Iris pigment epithelial cell (primary cell): ENCODE measurements at regions not wholly inside any gene's neighbourhood (a gene's known extent, or its start where the extent isn't known, plus 50 kb on each side); places are given as distances from the start of the nearest gene placed in this dataset.
A peak's percentile ranks its signal among the peaks of the same experiment; 100 is the strongest.

ENCODE experiments used
- DNase-seq: peaks from one replicate; pipeline ENCODE4 v3.0.0-alpha.2; 2011; ENCODE audit warnings: low read depth

- no peak for DNase-seq
Observed at GRCh38 chr18:77990131-77990530, 740.5 kb downstream of the GALR1 start.

- DNase-seq: no peak
Observed at GRCh38 chr18:77990901-77991300, 741.3 kb downstream of the GALR1 start.

GRCh38 chr18:77992057-77992456 is 742.4 kb downstream of the GALR1 start:
- DNase-seq: no peak

GRCh38 chr18:77993188-77993981 is 743.7 kb downstream of the GALR1 start:
- DNase-seq: no peak

GRCh38 chr18:77995593-77995992 is 745.9 kb downstream of the GALR1 start:
- no peak for DNase-seq

GRCh38 chr18:77996737-77997136 is 747.1 kb downstream of the GALR1 start:
- DNase-seq: no peak

- DNase-seq: no peak
Observed at GRCh38 chr18:78001811-78002210, 752.2 kb downstream of the GALR1 start.

- no peak for DNase-seq
Observed at GRCh38 chr18:78006006-78006773, 756.5 kb downstream of the GALR1 start.

- DNase-seq: no peak
Observed at GRCh38 chr18:78006774-78007260, 757.2 kb downstream of the GALR1 start.

GRCh38 chr18:78010363-78010762 is 760.7 kb downstream of the GALR1 start:
- DNase-seq: no peak

GRCh38 chr18:78017869-78018268 is 768.2 kb downstream of the GALR1 start:
- DNase-seq: no peak

- DNase-seq: no peak
Observed at GRCh38 chr18:78021196-78021595, 771.5 kb downstream of the GALR1 start.

- DNase-seq: no peak
Observed at GRCh38 chr18:78031589-78031988, 781.9 kb downstream of the GALR1 start.

- no peak for DNase-seq
Observed at GRCh38 chr18:78031991-78032390, 782.3 kb downstream of the GALR1 start.

GRCh38 chr18:78032574-78032973 is 782.9 kb downstream of the GALR1 start:
- no peak for DNase-seq

GRCh38 chr18:78034755-78035154 is 785.1 kb downstream of the GALR1 start:
- no peak for DNase-seq

GRCh38 chr18:78041218-78041617 is 791.6 kb downstream of the GALR1 start:
- no peak for DNase-seq

GRCh38 chr18:78046631-78047030 is 797.0 kb downstream of the GALR1 start:
- no peak for DNase-seq

- no peak for DNase-seq
Observed at GRCh38 chr18:78049281-78049680, 799.6 kb downstream of the GALR1 start.

GRCh38 chr18:78054801-78055200 is 805.2 kb downstream of the GALR1 start:
- DNase-seq: no peak

- no peak for DNase-seq
Observed at GRCh38 chr18:78056011-78056410, 806.4 kb downstream of the GALR1 start.

GRCh38 chr18:78069784-78070664 is 820.4 kb downstream of the GALR1 start:
- peak; percentile 5 for DNase-seq
